ENCODE measurements at regions not wholly inside any gene's neighbourhood (a gene's known extent, or its start where the extent isn't known, plus 50 kb on each side); places are given as distances from the start of the nearest gene placed in this dataset.

GRCh38 chr5:88545338-88545737 is 276.7 kb upstream of the TMEM161B start:
- TF ChIP-seq CTCF (conservative IDR thresholded peaks at IDR 0.05; ENCODE audit: low read length) (no peak), EZH2phosphoT487 (IDR thresholded peaks at IDR 0.05; ENCODE audit: borderline replicate concordance, low read depth, low read length) (no peak)
